ENCODE measurements at regions not wholly inside any gene's neighbourhood (a gene's known extent, or its start where the extent isn't known, plus 50 kb on each side); places are given as distances from the start of the nearest gene placed in this dataset.

DNA sequence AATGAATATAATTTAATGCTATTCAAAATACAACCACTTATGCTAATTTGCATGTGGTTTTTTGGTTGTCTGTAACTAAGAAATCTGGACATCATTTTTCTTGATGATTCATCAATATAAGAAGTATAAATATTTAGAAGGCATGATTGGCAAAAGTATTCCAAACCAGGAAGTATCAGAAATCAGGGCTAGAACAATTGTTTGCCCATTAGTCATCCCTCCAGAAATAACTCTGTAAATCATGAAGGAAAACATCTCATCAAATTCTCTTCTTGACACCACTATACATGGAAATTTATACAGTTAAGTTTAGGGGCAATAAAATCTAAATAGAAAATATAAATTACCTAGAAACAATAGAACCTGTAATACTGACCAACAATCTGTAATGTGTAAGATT is 554.7 kb upstream of the HS3ST5 start:
- Histone ChIP-seq H3K9me3 (peaks cover 0 to 33% (median 26%) of the 10 kb centered on the region in 8 donors), H3K4me1 (no peaks in the 10 kb centered on the region), H3K36me3 (no peaks in the 10 kb centered on the region), H3K4me3 (no peak overlapping the region), H3K27me3 (replicated peaks in 1 of 7) (no peaks in the 10 kb centered on the region), H3K27ac (no peak overlapping the region)
- no peak for DNase-seq
- intact Hi-C loops (cut with DNase I; ENCODE audit: low total_unique reads): no loop called here
- TF ChIP-seq, protein P1, sequence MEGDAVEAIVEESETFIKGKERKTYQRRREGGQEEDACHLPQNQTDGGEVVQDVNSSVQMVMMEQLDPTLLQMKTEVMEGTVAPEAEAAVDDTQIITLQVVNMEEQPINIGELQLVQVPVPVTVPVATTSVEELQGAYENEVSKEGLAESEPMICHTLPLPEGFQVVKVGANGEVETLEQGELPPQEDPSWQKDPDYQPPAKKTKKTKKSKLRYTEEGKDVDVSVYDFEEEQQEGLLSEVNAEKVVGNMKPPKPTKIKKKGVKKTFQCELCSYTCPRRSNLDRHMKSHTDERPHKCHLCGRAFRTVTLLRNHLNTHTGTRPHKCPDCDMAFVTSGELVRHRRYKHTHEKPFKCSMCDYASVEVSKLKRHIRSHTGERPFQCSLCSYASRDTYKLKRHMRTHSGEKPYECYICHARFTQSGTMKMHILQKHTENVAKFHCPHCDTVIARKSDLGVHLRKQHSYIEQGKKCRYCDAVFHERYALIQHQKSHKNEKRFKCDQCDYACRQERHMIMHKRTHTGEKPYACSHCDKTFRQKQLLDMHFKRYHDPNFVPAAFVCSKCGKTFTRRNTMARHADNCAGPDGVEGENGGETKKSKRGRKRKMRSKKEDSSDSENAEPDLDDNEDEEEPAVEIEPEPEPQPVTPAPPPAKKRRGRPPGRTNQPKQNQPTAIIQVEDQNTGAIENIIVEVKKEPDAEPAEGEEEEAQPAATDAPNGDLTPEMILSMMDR (IDR thresholded peaks at IDR 0.05 in 8 of 11, conservative IDR thresholded peaks at IDR 0.05 in 3 of 11): no peak
- TF ChIP-seq POLR2A (IDR thresholded peaks at IDR 0.05): no peak
- TF ChIP-seq POLR2AphosphoS5 (IDR thresholded peaks at IDR 0.05): no peak

DNA sequence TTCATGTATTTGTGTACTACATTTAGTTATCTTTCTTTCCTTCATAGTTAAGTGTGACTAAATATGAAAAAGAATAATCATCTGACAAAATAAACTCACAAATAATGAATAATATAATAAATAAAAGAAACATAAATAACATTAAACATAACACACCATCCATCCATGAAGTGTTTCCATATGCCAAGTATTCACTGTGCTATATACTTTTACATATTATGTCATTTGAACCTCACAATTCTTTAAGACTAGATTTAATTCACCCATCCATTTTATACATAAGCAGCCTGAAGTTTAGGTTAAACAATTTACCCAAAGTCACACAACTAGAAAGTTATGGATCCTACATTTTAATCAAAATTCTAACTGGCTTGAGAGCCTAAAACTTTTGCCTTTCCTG is 549.4 kb upstream of the HS3ST5 start:
- Histone ChIP-seq H3K4me3 (no peak overlapping the region), H3K27ac (no peak overlapping the region), H3K9me3 (peaks cover 0 to 5% (median 0%) of the 10 kb centered on the region in 8 donors), H3K36me3 (no peaks in the 10 kb centered on the region), H3K4me1 (no peaks in the 10 kb centered on the region), H3K27me3 (replicated peaks in 1 of 7) (no peaks in the 10 kb centered on the region)
- TF ChIP-seq POLR2AphosphoS5 (IDR thresholded peaks at IDR 0.05) (no peak), POLR2A (IDR thresholded peaks at IDR 0.05) (no peak)
- TF ChIP-seq, protein P1 (IDR thresholded peaks at IDR 0.05 in 8 of 11, conservative IDR thresholded peaks at IDR 0.05 in 3 of 11): no peak
- no peak for DNase-seq
- intact Hi-C loops (cut with DNase I; ENCODE audit: low total_unique reads): no loop called here

DNA sequence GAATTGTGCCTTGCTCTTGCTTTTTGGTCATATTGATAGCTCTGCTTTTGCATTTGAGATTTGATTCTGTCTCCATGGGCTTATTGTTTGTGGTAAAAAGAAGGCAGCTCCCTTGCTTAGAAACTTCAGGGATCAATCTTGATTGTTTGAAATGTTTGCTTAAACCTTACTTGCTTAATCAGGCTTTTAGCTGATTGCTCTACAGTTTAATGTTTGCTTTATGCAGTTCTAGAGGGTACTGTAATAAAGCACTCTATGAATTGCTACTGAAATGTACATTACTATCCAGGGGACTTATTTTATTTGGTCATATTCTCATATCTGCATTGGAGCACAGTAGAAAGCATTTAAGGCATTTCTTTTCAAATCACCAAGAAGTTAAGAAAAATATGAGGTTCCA is 545.4 kb upstream of the HS3ST5 start:
- intact Hi-C loops (cut with DNase I; ENCODE audit: low total_unique reads): no loop called here
- Histone ChIP-seq H3K36me3 (no peaks in the 10 kb centered on the region), H3K27ac (no peak overlapping the region), H3K27me3 (replicated peaks in 1 of 7) (no peaks in the 10 kb centered on the region), H3K4me3 (no peak overlapping the region), H3K4me1 (no peaks in the 10 kb centered on the region), H3K9me3 (no peaks in the 10 kb centered on the region)
- no peak for TF ChIP-seq POLR2A (IDR thresholded peaks at IDR 0.05)
- TF ChIP-seq, protein P1 (IDR thresholded peaks at IDR 0.05 in 8 of 11, conservative IDR thresholded peaks at IDR 0.05 in 3 of 11): no peak
- TF ChIP-seq POLR2AphosphoS5 (IDR thresholded peaks at IDR 0.05): no peak
- no peak for DNase-seq

DNA sequence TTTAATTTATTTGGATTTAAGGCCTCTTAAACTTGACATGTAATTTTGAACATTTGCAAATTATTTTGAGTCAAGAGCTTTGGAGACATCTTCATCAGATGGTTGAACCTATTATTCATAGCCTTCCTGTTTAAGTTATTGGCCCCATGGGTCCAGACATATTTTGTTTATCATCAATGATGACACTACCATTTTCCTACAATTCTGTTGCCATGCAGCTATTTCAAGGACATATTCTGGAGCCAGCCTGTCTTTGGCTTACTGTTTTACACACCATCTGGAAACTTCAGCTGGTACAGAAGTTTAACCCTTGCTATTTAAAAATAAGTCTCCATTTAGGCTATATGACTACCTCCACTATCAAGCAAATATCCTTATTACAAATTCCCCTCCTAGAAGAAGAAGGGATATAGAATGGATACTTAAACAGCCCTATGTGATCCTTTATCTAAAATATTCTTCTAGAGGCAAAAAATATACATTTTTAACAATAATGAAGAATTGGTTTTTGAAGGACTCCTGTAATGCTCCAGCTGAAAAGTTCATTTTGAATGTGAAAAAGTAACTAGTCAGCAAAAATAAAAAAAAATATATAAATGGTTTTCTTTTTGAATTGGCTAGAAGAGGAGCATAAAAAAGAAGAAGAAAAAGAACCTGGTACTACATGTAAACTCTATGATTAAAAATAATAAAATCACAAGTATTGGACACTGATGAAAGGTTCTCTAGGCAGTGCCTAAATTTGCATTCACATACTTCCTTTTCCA is 544.0 kb upstream of the HS3ST5 start:
- H3K4me1 ChIP-seq: no peaks in the 10 kb centered on the region
- H3K9me3 ChIP-seq: no peaks in the 10 kb centered on the region
- H3K36me3 ChIP-seq: no peaks in the 10 kb centered on the region
- no peak overlapping the region for H3K4me3 ChIP-seq
- no peaks in the 10 kb centered on the region for H3K27me3 ChIP-seq (replicated peaks in 1 of 7)
- TF ChIP-seq POLR2AphosphoS5 (IDR thresholded peaks at IDR 0.05) (no peak), POLR2A (IDR thresholded peaks at IDR 0.05) (no peak)
- TF ChIP-seq, protein P1 (IDR thresholded peaks at IDR 0.05 in 8 of 11, conservative IDR thresholded peaks at IDR 0.05 in 3 of 11): no peak
- intact Hi-C loops (cut with DNase I; ENCODE audit: low total_unique reads): no loop called here
- no peak for DNase-seq
- H3K27ac ChIP-seq: no peak overlapping the region
